HEK293 (cell line): ENCODE measurements at regions not wholly inside any gene's neighbourhood (a gene's known extent, or its start where the extent isn't known, plus 50 kb on each side); places are given as distances from the start of the nearest gene placed in this dataset.

Experiments used
- CTCF ChIA-PET: fragments of 350-600 bp; formaldehyde crosslinking; extraction: SDS; loops from one replicate; lab custom pipeline; 2021; ENCODE audit warnings: antibody characterized with exemption; lab: Yijun Ruan, JAX
- POLR2A ChIA-PET: fragments of 300-600 bp; formaldehyde crosslinking; extraction: SDS; loops from one replicate; lab custom pipeline; 2020; ENCODE audit warnings: antibody characterized with exemption, inconsistent platforms; lab: Yijun Ruan, JAX
- H3K27ac ChIP-seq: fragments of 200-500 bp; sonication (Bioruptor generic); 2 replicates; pipeline ENCODE4 v1.5.1; 2014; ENCODE audit warnings: low read depth, low read length, control low read depth, inconsistent platforms; ENCODE audit errors: extremely low read depth
- H3K36me3 ChIP-seq, 2 experiments: fragments of 200-500 bp in 1 of 2; sonication (Bioruptor generic) in 1 of 2; 1 replicate in 1 of 2; 2 replicates in 1 of 2; pipeline ENCODE4 v1.5.1; 2014 to 2017; ENCODE audit warnings: inconsistent platforms in 2 of 2, low read length in 2 of 2; ENCODE audit not compliant: control insufficient read depth in 2 of 2, insufficient read depth in 1 of 2
- H3K4me1 ChIP-seq: fragments of 200-500 bp; sonication (Bioruptor generic); 2 replicates; pipeline ENCODE4 v1.5.1; 2014; ENCODE audit warnings: mild to moderate bottlenecking, low read length, inconsistent platforms; ENCODE audit not compliant: control insufficient read depth, insufficient read depth
- H3K4me3 ChIP-seq: 2 replicates; pipeline ENCODE4 v1.5.1; 2011; ENCODE audit warnings: low read depth, mild to moderate bottlenecking, control low read depth, low read length, moderate library complexity
- H3K9me3 ChIP-seq: fragments of 200-500 bp; sonication (Bioruptor generic); 2 replicates; pipeline ENCODE4 v1.5.1; 2014; ENCODE audit warnings: low read depth, low read length, inconsistent platforms; ENCODE audit not compliant: control insufficient read depth, insufficient read depth
- ATF2 ChIP-seq: fragments of 450-650 bp; formaldehyde crosslinking; IDR thresholded peaks from 2 replicates; pipeline ENCODE4 v1.5.1; 2016; ENCODE audit warnings: missing biosample characterization, missing genetic modification characterization, low read depth
- SCRT1 ChIP-seq: fragments of 450-650 bp; formaldehyde crosslinking; IDR thresholded peaks from 2 replicates; pipeline ENCODE4 v1.5.1; 2016; ENCODE audit warnings: missing biosample characterization, missing genetic modification characterization, borderline replicate concordance
- SP2 ChIP-seq: fragments of 450-650 bp; formaldehyde crosslinking; IDR thresholded peaks from 2 replicates; pipeline ENCODE4 v1.5.1; 2016; ENCODE audit warnings: missing biosample characterization, missing genetic modification characterization
- SP3 ChIP-seq: fragments of 450-650 bp; formaldehyde crosslinking; IDR thresholded peaks from 2 replicates; pipeline ENCODE4 v1.5.1; 2016; ENCODE audit warnings: missing biosample characterization, missing genetic modification characterization
- ZBTB10 ChIP-seq: fragments of 450-650 bp; formaldehyde crosslinking; IDR thresholded peaks from 2 replicates; pipeline ENCODE4 v1.5.1; 2016; ENCODE audit warnings: missing biosample characterization, missing genetic modification characterization
- ZIC2 ChIP-seq: fragments of 450-650 bp; formaldehyde crosslinking; IDR thresholded peaks from 2 replicates; pipeline ENCODE4 v1.5.1; 2016; ENCODE audit warnings: missing biosample characterization, missing genetic modification characterization
- ZNF114 ChIP-seq: fragments of 450-650 bp; formaldehyde crosslinking; IDR thresholded peaks from 2 replicates; pipeline ENCODE4 v1.5.0; 2017; ENCODE audit warnings: missing biosample characterization, missing genetic modification characterization
- ZNF184 ChIP-seq: fragments of 450-650 bp; IDR thresholded peaks from 2 replicates; pipeline ENCODE4 v1.5.1; 2018; ENCODE audit warnings: missing biosample characterization, mild to moderate bottlenecking, missing genetic modification characterization
- ZNF19 ChIP-seq: fragments of 450-650 bp; formaldehyde crosslinking; IDR thresholded peaks from 2 replicates; pipeline ENCODE4; 2016; ENCODE audit warnings: missing biosample characterization, missing genetic modification characterization, low read depth
- ZNF214 ChIP-seq: fragments of 450-650 bp; formaldehyde crosslinking; IDR thresholded peaks from 2 replicates; pipeline ENCODE4 v1.5.1; 2017; ENCODE audit warnings: missing biosample characterization, mild to moderate bottlenecking, missing genetic modification characterization, borderline replicate concordance
- ZNF266 ChIP-seq: fragments of 450-650 bp; formaldehyde crosslinking; IDR thresholded peaks from 2 replicates; pipeline ENCODE4 v1.5.1; 2016; ENCODE audit warnings: missing biosample characterization, missing genetic modification characterization, low read depth
- ZNF280C ChIP-seq: fragments of 450-650 bp; formaldehyde crosslinking; IDR thresholded peaks from 2 replicates; pipeline ENCODE4 v1.5.1; 2016; ENCODE audit warnings: missing biosample characterization, missing genetic modification characterization
- ZNF280D ChIP-seq: fragments of 450-650 bp; formaldehyde crosslinking; IDR thresholded peaks from 2 replicates; pipeline ENCODE4 v1.5.1; 2016; ENCODE audit warnings: missing biosample characterization, missing genetic modification characterization
- ZNF292 ChIP-seq: fragments of 450-650 bp; formaldehyde crosslinking; IDR thresholded peaks from 2 replicates; pipeline ENCODE4 v1.5.1; 2016; ENCODE audit warnings: low read depth, missing biosample characterization, missing genetic modification characterization, borderline replicate concordance
- ZNF362 ChIP-seq: fragments of 450-650 bp; formaldehyde crosslinking; IDR thresholded peaks from 2 replicates; pipeline ENCODE4 v1.5.1; 2016; ENCODE audit warnings: missing biosample characterization, missing genetic modification characterization
- ZNF544 ChIP-seq: fragments of 450-650 bp; formaldehyde crosslinking; IDR thresholded peaks from 2 replicates; pipeline ENCODE4 v1.5.0; 2017; ENCODE audit warnings: missing biosample characterization, missing genetic modification characterization
- ZNF558 ChIP-seq: fragments of 450-650 bp; formaldehyde crosslinking; IDR thresholded peaks from 2 replicates; pipeline ENCODE4 v1.5.1; 2016; ENCODE audit warnings: missing biosample characterization, missing genetic modification characterization
- ZNF571 ChIP-seq: fragments of 450-650 bp; formaldehyde crosslinking; IDR thresholded peaks from 2 replicates; pipeline ENCODE4 v1.5.0; 2017; ENCODE audit warnings: missing biosample characterization, missing genetic modification characterization
- ZNF792 ChIP-seq: fragments of 450-650 bp; formaldehyde crosslinking; IDR thresholded peaks from 2 replicates; pipeline ENCODE4 v1.5.1; 2016; ENCODE audit warnings: missing biosample characterization, missing genetic modification characterization
- ZNF837 ChIP-seq: fragments of 450-650 bp; formaldehyde crosslinking; IDR thresholded peaks from 2 replicates; pipeline ENCODE4 v1.5.1; 2016; ENCODE audit warnings: missing biosample characterization, missing genetic modification characterization
- ZSCAN30 ChIP-seq: fragments of 450-650 bp; IDR thresholded peaks from 2 replicates; pipeline ENCODE4 v1.5.1; 2018; ENCODE audit warnings: missing biosample characterization, mild to moderate bottlenecking, missing genetic modification characterization, moderate library complexity
- ZSCAN4 ChIP-seq: fragments of 450-650 bp; formaldehyde crosslinking; IDR thresholded peaks from 2 replicates; pipeline ENCODE4 v1.5.1; 2017; ENCODE audit warnings: missing biosample characterization, missing genetic modification characterization

- ChIA-PET POLR2A (no interaction called here), CTCF (interaction anchor here (0.6 kb wide), 1 partner anchor 60 kb away, joined by 4 read pairs; no protein-coding TSS in a partner anchor)
- Histone ChIP-seq H3K4me3 (no peak overlapping the region), H3K36me3 (no peaks in the 10 kb centered on the region), H3K4me1 (no peaks in the 10 kb centered on the region), H3K27ac (no peak overlapping the region), H3K9me3 (no peaks in the 10 kb centered on the region)
- TF ChIP-seq ZNF114 (tag by site-specific recombination) = no peak
- no peak for TF ChIP-seq ZNF571 (tag by site-specific recombination)
- TF ChIP-seq SCRT1 (tag by site-specific recombination) = no peak
- TF ChIP-seq ZSCAN30 = no peak
- no peak for TF ChIP-seq SP3 (tag by site-specific recombination)
- no peak for TF ChIP-seq ZNF280D
- no peak for TF ChIP-seq ZNF266
- no peak for TF ChIP-seq SP2
- no peak for TF ChIP-seq ZNF214 (tag by site-specific recombination)
- TF ChIP-seq ZNF837 (tag by site-specific recombination) = no peak
- TF ChIP-seq ZSCAN4 (tag by site-specific recombination) = no peak
- TF ChIP-seq ZBTB10 (tag by site-specific recombination) = no peak
- TF ChIP-seq ATF2 (tag by site-specific recombination) = no peak
- no peak for TF ChIP-seq ZNF184 (tag by site-specific recombination)
- no peak for TF ChIP-seq ZIC2 (tag by site-specific recombination)
- TF ChIP-seq ZNF292 (tag by site-specific recombination) = no peak
- no peak for TF ChIP-seq ZNF792
- TF ChIP-seq ZNF544 = no peak
These were observed 460.7 kb downstream of the NOVA1 start for GRCh38 chr14:26137161-26137560.

GRCh38 chr14:26132061-26132645, 465.7 kb downstream of the NOVA1 start:
- Histone ChIP-seq H3K4me3 (no peak overlapping the region), H3K9me3 (no peaks in the 10 kb centered on the region), H3K36me3 (no peaks in the 10 kb centered on the region), H3K27ac (no peak overlapping the region), H3K4me1 (no peaks in the 10 kb centered on the region)
- ChIA-PET CTCF (no interaction called here), POLR2A (no interaction called here)
- TF ChIP-seq ZNF280C (tag by site-specific recombination) = no peak
- TF ChIP-seq ZNF362 (tag by site-specific recombination) = no peak
- no peak for TF ChIP-seq ZNF19
- TF ChIP-seq ZNF292 (tag by site-specific recombination) = no peak
- no peak for TF ChIP-seq ZNF558 (tag by site-specific recombination)
